B cell (primary cell): ENCODE measurements at regions not wholly inside any gene's neighbourhood (a gene's known extent, or its start where the extent isn't known, plus 50 kb on each side); places are given as distances from the start of the nearest gene placed in this dataset.

ENCODE experiments used
- ATAC-seq: fragments of 200-7000 bp; cut with Tn5 transposase; one replicate; pipeline ENCODE4 v1.10.0; 2021; ENCODE audit warnings: low read depth, mild to moderate bottlenecking, moderate number of reproducible peaks, moderate library complexity
- CTCF ChIA-PET: fragments of 350-600 bp; sonication (Branson Sonifier 250); formaldehyde crosslinking; loops from one replicate; lab custom pipeline; 2021; ENCODE audit warnings: antibody characterized with exemption, inconsistent platforms; lab: Charles Lee
- POLR2A ChIA-PET: fragments of 350-600 bp; sonication (Branson Sonifier 250); formaldehyde crosslinking; loops from one replicate; lab custom pipeline; 2021; ENCODE audit warnings: antibody characterized with exemption; lab: Charles Lee
- DNase-seq: peaks from one replicate; pipeline ENCODE4 v3.0.0; 2013
- H2AFZ ChIP-seq: 2 replicates; pipeline ENCODE4 v1.6.1; 2012; ENCODE audit warnings: mild to moderate bottlenecking, low read depth, low read length; ENCODE audit not compliant: insufficient read depth, poor library complexity, severe bottlenecking
- H3K27ac ChIP-seq, 2 donors: 1 replicate in 1 of 2; 2 replicates in 1 of 2; pipeline ENCODE4 v1.5.1; 2012 to 2013; ENCODE audit warnings: low read length in 2 of 2, mild to moderate bottlenecking in 2 of 2, moderate library complexity in 1 of 2
- H3K27me3 ChIP-seq, 4 experiments: fragments of 200-600 bp in 1 of 4; sonication (generic) in 1 of 4; replicated peaks in 1 of 4; 1 replicate in 2 of 4; 2 replicates in 2 of 4; pipeline versions ENCODE4 v1.6.1 to v1.7.0; 2013 to 2016; ENCODE audit warnings: low read length in 3 of 4, mild to moderate bottlenecking in 2 of 4, mixed read lengths in 1 of 4, moderate library complexity in 1 of 4; ENCODE audit not compliant: insufficient read depth in 4 of 4, control insufficient read depth in 3 of 4; ENCODE audit errors: control extremely low read depth in 1 of 4
- H3K36me3 ChIP-seq, 2 experiments: replicated peaks in 1 of 2; 1 replicate in 1 of 2; 2 replicates in 1 of 2; pipeline versions ENCODE4 v1.6.1 to v1.7.1; 2013; ENCODE audit warnings: low read length in 1 of 2; ENCODE audit not compliant: insufficient read depth in 2 of 2, control insufficient read depth in 1 of 2; ENCODE audit errors: control extremely low read depth in 1 of 2, extremely low read depth in 1 of 2
- H3K4me1 ChIP-seq, 2 donors: fragments of 200-600 bp in 1 of 2; sonication (generic) in 1 of 2; 1 replicate in 1 of 2; 2 replicates in 1 of 2; pipeline versions ENCODE4 v1.5.1 to v1.6.1; 2013 to 2017; ENCODE audit warnings: low read length in 2 of 2; ENCODE audit not compliant: control insufficient read depth in 2 of 2, insufficient read depth in 2 of 2
- H3K4me2 ChIP-seq: replicated peaks from 2 replicates; pipeline ENCODE3; 2012; ENCODE audit warnings: mild to moderate bottlenecking, low read depth, low read length; ENCODE audit not compliant: poor library complexity, severe bottlenecking
- H3K4me3 ChIP-seq, 5 experiments: fragments of 200-600 bp in 1 of 5; sonication (generic) in 1 of 5; 1 replicate in 3 of 5; 2 replicates in 2 of 5; pipeline versions ENCODE4 v1.5.1 to v1.7.0; 2011 to 2016; ENCODE audit warnings: low read length in 4 of 5, mild to moderate bottlenecking in 4 of 5, low read depth in 2 of 5, control low read depth in 1 of 5, moderate library complexity in 1 of 5; ENCODE audit not compliant: insufficient read depth in 1 of 5; ENCODE audit errors: control extremely low read depth in 1 of 5, extremely low read depth in 1 of 5
- H3K79me2 ChIP-seq: fragments of 200-600 bp; sonication (generic); one replicate; pipeline ENCODE4 v1.6.0; 2016; ENCODE audit warnings: low read length; ENCODE audit not compliant: control insufficient read depth, insufficient read depth
- H3K9ac ChIP-seq: fragments of 200-600 bp; sonication (generic); 2 replicates; pipeline ENCODE4 v1.6.1; 2017; ENCODE audit warnings: mild to moderate bottlenecking, low read length, moderate library complexity
- H3K9me3 ChIP-seq, 3 donors: one replicate each; pipeline versions ENCODE4 v1.6.1 to v1.7.1; 2013; ENCODE audit warnings: low read length in 2 of 3; ENCODE audit not compliant: control insufficient read depth in 2 of 3, insufficient read depth in 1 of 3; ENCODE audit errors: control extremely low read depth in 1 of 3
- H4K20me1 ChIP-seq: 2 replicates; pipeline ENCODE4 v1.6.0; 2012; ENCODE audit warnings: mild to moderate bottlenecking, low read length; ENCODE audit not compliant: insufficient read depth, control insufficient read depth, poor library complexity, severe bottlenecking
- H3K27ac Mint-ChIP-seq: one replicate; pipeline ENCODE4 v1.8.0; 2021; ENCODE audit warnings: mixed read lengths
- H3K27me3 Mint-ChIP-seq: one replicate; pipeline ENCODE4 v1.8.0; 2021; ENCODE audit warnings: mixed read lengths
- H3K4me1 Mint-ChIP-seq: one replicate; pipeline ENCODE4 v1.8.0; 2021; ENCODE audit warnings: mixed read lengths
- H3K4me3 Mint-ChIP-seq: one replicate; pipeline ENCODE4 v1.8.0; 2021; ENCODE audit warnings: mixed read lengths
- H3K9me3 Mint-ChIP-seq: one replicate; pipeline ENCODE4 v1.8.0; 2022; ENCODE audit warnings: mixed read lengths; ENCODE audit not compliant: insufficient read depth
- EZH2 ChIP-seq: IDR thresholded peaks from 2 replicates; pipeline ENCODE4 v1.6.1; 2012; ENCODE audit warnings: borderline replicate concordance, low read depth, mild to moderate bottlenecking, moderate library complexity, low read length; ENCODE audit not compliant: insufficient read depth, poor library complexity, severe bottlenecking
- WGBS: methylation state at CpG from one replicate; pipeline ENCODE4 v1.1.5; 2013; ENCODE audit warnings: missing lambda C conversion rate; ENCODE audit not compliant: insufficient coverage; 5-methylcytosine and 5-hydroxymethylcytosine counted together
- intact Hi-C: fragments of 100-400 bp; cut with micrococcal nuclease; formaldehyde crosslinking; loops from one replicate; pipeline ENCODE4 v1.10.0; 2022
- TF ChIP-seq, protein P1 (sequence below): fragments of 200-600 bp; IDR thresholded peaks from one replicate; pipeline ENCODE4 v1.8.0; 2022; ENCODE audit warnings: antibody characterized with exemption, mild to moderate bottlenecking

DNA sequence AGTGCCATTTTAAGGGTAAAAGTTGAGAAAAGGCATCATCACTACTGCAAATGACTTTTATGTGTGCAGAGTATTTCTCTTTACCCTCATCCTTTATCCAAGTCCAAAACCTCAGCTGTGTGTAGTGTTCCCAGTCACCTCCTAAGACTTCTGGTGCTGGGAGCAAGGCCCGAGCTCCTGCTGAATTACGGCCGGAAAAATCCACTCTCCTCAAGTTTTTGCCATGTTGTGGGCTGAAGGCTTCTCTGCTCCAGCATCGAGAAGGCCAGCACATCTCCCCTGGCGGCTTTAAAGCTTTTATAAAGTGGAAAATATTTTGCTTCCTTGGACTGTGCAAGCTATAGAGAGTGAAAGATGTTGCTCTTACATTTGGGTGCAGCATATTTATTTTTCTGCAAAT is 153.2 kb upstream of the THBS2 start:
- ATAC-seq (no peak), DNase-seq (no peak)
- TF ChIP-seq, protein P1, sequence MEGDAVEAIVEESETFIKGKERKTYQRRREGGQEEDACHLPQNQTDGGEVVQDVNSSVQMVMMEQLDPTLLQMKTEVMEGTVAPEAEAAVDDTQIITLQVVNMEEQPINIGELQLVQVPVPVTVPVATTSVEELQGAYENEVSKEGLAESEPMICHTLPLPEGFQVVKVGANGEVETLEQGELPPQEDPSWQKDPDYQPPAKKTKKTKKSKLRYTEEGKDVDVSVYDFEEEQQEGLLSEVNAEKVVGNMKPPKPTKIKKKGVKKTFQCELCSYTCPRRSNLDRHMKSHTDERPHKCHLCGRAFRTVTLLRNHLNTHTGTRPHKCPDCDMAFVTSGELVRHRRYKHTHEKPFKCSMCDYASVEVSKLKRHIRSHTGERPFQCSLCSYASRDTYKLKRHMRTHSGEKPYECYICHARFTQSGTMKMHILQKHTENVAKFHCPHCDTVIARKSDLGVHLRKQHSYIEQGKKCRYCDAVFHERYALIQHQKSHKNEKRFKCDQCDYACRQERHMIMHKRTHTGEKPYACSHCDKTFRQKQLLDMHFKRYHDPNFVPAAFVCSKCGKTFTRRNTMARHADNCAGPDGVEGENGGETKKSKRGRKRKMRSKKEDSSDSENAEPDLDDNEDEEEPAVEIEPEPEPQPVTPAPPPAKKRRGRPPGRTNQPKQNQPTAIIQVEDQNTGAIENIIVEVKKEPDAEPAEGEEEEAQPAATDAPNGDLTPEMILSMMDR = no peak
- TF ChIP-seq EZH2 = no peak
- Mint-ChIP-seq H3K4me1 (peaks cover 3% of the 10 kb centered on the region), H3K4me3 (no peak overlapping the region), H3K27ac (no peak overlapping the region), H3K9me3 (no peaks in the 10 kb centered on the region), H3K27me3 (peaks cover 6% of the 10 kb centered on the region)
- intact Hi-C loops = no loop called here
- H3K27ac ChIP-seq = no peak overlapping the region
- H3K36me3 ChIP-seq = no peaks in the 10 kb centered on the region
- H3K4me3 ChIP-seq = no peak overlapping the region
- H3K4me2 ChIP-seq = no peak overlapping the region
- 93% methylated on average over 3 of the region's 5 CpGs for WGBS
- no peaks in the 10 kb centered on the region for H4K20me1 ChIP-seq
- peaks cover 0 to 16% (median 0%) of the 10 kb centered on the region in 3 donors for H3K9me3 ChIP-seq
- H3K79me2 ChIP-seq = no peaks in the 10 kb centered on the region
- ChIA-PET CTCF (no interaction called here), POLR2A (no interaction called here)
- no peaks in the 10 kb centered on the region for H3K4me1 ChIP-seq
- peaks cover 0 to 3% (median 1%) of the 10 kb centered on the region in 4 experiments for H3K27me3 ChIP-seq
- H3K9ac ChIP-seq = no peak overlapping the region
- H2AFZ ChIP-seq = no peak overlapping the region

DNA sequence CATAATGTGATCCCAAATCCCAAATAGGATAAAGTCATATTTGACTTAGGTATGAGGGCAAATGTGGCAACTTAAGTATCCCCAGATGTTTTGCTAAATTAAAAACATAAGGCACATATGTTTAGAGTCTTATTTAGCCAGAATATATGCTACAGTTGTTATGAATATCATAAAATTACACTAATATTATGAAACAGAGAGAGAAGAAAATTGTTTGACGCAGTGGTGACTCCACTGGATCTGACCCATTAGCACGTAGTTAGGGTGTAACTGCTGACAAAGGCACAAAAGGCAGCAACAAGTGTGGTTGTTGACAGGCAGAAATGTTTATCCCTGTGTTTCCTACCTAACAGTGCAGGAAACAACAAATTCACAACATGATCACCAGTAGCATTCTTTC is 152.4 kb upstream of the THBS2 start:
- no peak for DNase-seq
- peaks cover 3% of the 10 kb centered on the region for H3K4me1 Mint-ChIP-seq
- H3K4me3 ChIP-seq = no peak overlapping the region
- no peaks in the 10 kb centered on the region for H3K79me2 ChIP-seq
- peaks cover 6% of the 10 kb centered on the region for H3K27me3 Mint-ChIP-seq
- H3K4me1 ChIP-seq = no peaks in the 10 kb centered on the region
- H3K36me3 ChIP-seq = no peaks in the 10 kb centered on the region
- H3K27me3 ChIP-seq = peaks cover 0 to 3% (median 1%) of the 10 kb centered on the region in 4 experiments
- no peak overlapping the region for H3K27ac ChIP-seq
- ChIA-PET CTCF (no interaction called here), POLR2A (no interaction called here)
- H3K27ac Mint-ChIP-seq = no peak overlapping the region
- H3K4me2 ChIP-seq = no peak overlapping the region
- WGBS = 100% methylated on average over 2 of the region's 2 CpGs
- H2AFZ ChIP-seq = no peak overlapping the region
- no peak for TF ChIP-seq EZH2
- TF ChIP-seq, protein P1 = no peak
- no peaks in the 10 kb centered on the region for H4K20me1 ChIP-seq
- no peak overlapping the region for H3K9ac ChIP-seq
- intact Hi-C loops = no loop called here
- no peak overlapping the region for H3K4me3 Mint-ChIP-seq
- H3K9me3 Mint-ChIP-seq = no peaks in the 10 kb centered on the region
- no peak for ATAC-seq
- H3K9me3 ChIP-seq = peaks cover 0 to 9% (median 0%) of the 10 kb centered on the region in 3 donors
